Activated CD8-positive, alpha-beta T cell treated with anti-CD3 and anti-CD28 coated beads for 36 hours (primary cell): ENCODE measurements at regions not wholly inside any gene's neighbourhood (a gene's known extent, or its start where the extent isn't known, plus 50 kb on each side); places are given as distances from the start of the nearest gene placed in this dataset.

Experiments
- ATAC-seq: fragments of 200-7000 bp; cut with Tn5 transposase; one replicate; pipeline ENCODE4 v1.10.0; 2021; ENCODE audit warnings: mild to moderate bottlenecking, moderate library complexity
- CTCF ChIA-PET: fragments of 350-600 bp; sonication (Branson Sonifier 250); formaldehyde crosslinking; loops from one replicate; lab custom pipeline; 2021; ENCODE audit warnings: antibody characterized with exemption; lab: Charles Lee
- POLR2A ChIA-PET: fragments of 350-600 bp; sonication (Branson Sonifier 250); formaldehyde crosslinking; loops from one replicate; lab custom pipeline; 2021; ENCODE audit warnings: antibody characterized with exemption; lab: Charles Lee
- DNase-seq: peaks from one replicate; pipeline ENCODE4 v3.0.0-alpha.2; 2020
- H3K27ac Mint-ChIP-seq: one replicate; pipeline ENCODE4 v1.8.0; 2021; ENCODE audit warnings: mild to moderate bottlenecking, mixed read lengths
- H3K27me3 Mint-ChIP-seq: one replicate; pipeline ENCODE4 v1.8.0; 2021; ENCODE audit warnings: mixed read lengths
- H3K36me3 Mint-ChIP-seq: one replicate; pipeline ENCODE4 v1.8.0; 2021; ENCODE audit warnings: low read depth, mixed read lengths
- H3K4me1 Mint-ChIP-seq: one replicate; pipeline ENCODE4 v1.8.0; 2021; ENCODE audit warnings: low read depth, mixed read lengths
- H3K4me3 Mint-ChIP-seq: one replicate; pipeline ENCODE4 v1.8.0; 2021; ENCODE audit warnings: mild to moderate bottlenecking, moderate library complexity, mixed read lengths
- H3K9me3 Mint-ChIP-seq: one replicate; pipeline ENCODE4 v1.8.0; 2021; ENCODE audit warnings: mixed read lengths
- CTCF ChIP-seq: fragments of 200-600 bp; IDR thresholded peaks from one replicate; pipeline ENCODE4 v1.8.0; 2022; ENCODE audit warnings: antibody characterized with exemption, mild to moderate bottlenecking
- intact Hi-C: fragments of 100-400 bp; cut with micrococcal nuclease; formaldehyde crosslinking; loops from one replicate; pipeline ENCODE4 v1.10.0; 2022

GRCh38 chr6:147805155-147805554, 296.7 kb downstream of the SAMD5 start:
- TF ChIP-seq CTCF: no peak
- no peaks in the 10 kb centered on the region for H3K4me1 Mint-ChIP-seq
- no peak overlapping the region for H3K27ac Mint-ChIP-seq
- POLR2A ChIA-PET: no interaction called here
- DNase-seq: no peak
- H3K9me3 Mint-ChIP-seq: peaks cover 9% of the 10 kb centered on the region
- no peak for ATAC-seq
- H3K4me3 Mint-ChIP-seq: no peak overlapping the region
- CTCF ChIA-PET: no interaction called here
- H3K36me3 Mint-ChIP-seq: no peaks in the 10 kb centered on the region
- H3K27me3 Mint-ChIP-seq: no peaks in the 10 kb centered on the region
- intact Hi-C loops: no loop called here

GRCh38 chr6:147806697-147807096, 298.2 kb downstream of the SAMD5 start:
- no peak for TF ChIP-seq CTCF
- Mint-ChIP-seq H3K4me3 (no peak overlapping the region), H3K4me1 (no peaks in the 10 kb centered on the region), H3K36me3 (no peaks in the 10 kb centered on the region), H3K9me3 (peaks cover 9% of the 10 kb centered on the region), H3K27me3 (no peaks in the 10 kb centered on the region), H3K27ac (no peak overlapping the region)
- ChIA-PET CTCF (interaction anchor here (0.6 kb wide), 1 partner anchor 273 kb away, joined by 4 read pairs; no protein-coding TSS in a partner anchor), POLR2A (no interaction called here)
- DNase-seq (no peak), ATAC-seq (no peak)
- intact Hi-C loops: no loop called here

- ChIA-PET CTCF (no interaction called here), POLR2A (no interaction called here)
- TF ChIP-seq CTCF: no peak
- Mint-ChIP-seq H3K27me3 (peaks cover 3% of the 10 kb centered on the region), H3K4me3 (no peak overlapping the region), H3K27ac (no peak overlapping the region), H3K9me3 (peaks cover 9% of the 10 kb centered on the region), H3K4me1 (no peaks in the 10 kb centered on the region), H3K36me3 (no peaks in the 10 kb centered on the region)
- intact Hi-C loops: no loop called here
- ATAC-seq (no peak), DNase-seq (no peak)
These were observed 300.1 kb downstream of the SAMD5 start for GRCh38 chr6:147808640-147809039.

- intact Hi-C loops: no loop called here
- H3K27ac Mint-ChIP-seq: no peak overlapping the region
- no peak for TF ChIP-seq CTCF
- no peaks in the 10 kb centered on the region for H3K4me1 Mint-ChIP-seq
- no peak overlapping the region for H3K4me3 Mint-ChIP-seq
- POLR2A ChIA-PET: no interaction called here
- DNase-seq: no peak
- H3K27me3 Mint-ChIP-seq: peaks cover 3% of the 10 kb centered on the region
- no peaks in the 10 kb centered on the region for H3K36me3 Mint-ChIP-seq
- CTCF ChIA-PET: no interaction called here
- H3K9me3 Mint-ChIP-seq: no peaks in the 10 kb centered on the region
- no peak for ATAC-seq
These were observed 303.6 kb downstream of the SAMD5 start for GRCh38 chr6:147811913-147812629.

GRCh38 chr6:147817042-147817689, 308.7 kb downstream of the SAMD5 start:
- CTCF ChIA-PET: no interaction called here

More at GRCh38 chr6:147817042-147817689, 308.7 kb downstream of the SAMD5 start:
- no peaks in the 10 kb centered on the region for H3K4me1 Mint-ChIP-seq
- no peak for TF ChIP-seq CTCF
- H3K4me3 Mint-ChIP-seq: no peak overlapping the region
- intact Hi-C loops: no loop called here
- H3K27me3 Mint-ChIP-seq: peaks cover under 1% of the 10 kb centered on the region
- POLR2A ChIA-PET: interaction anchor here (1.0 kb wide), 1 partner anchor 10 kb away, joined by 3 read pairs; no protein-coding TSS in a partner anchor
- H3K9me3 Mint-ChIP-seq: no peaks in the 10 kb centered on the region
- no peak for ATAC-seq
- DNase-seq: no peak
- no peak overlapping the region for H3K27ac Mint-ChIP-seq
- no peaks in the 10 kb centered on the region for H3K36me3 Mint-ChIP-seq
